Endothelial cell of umbilical vein (primary cell): ENCODE measurements at regions not wholly inside any gene's neighbourhood (a gene's known extent, or its start where the extent isn't known, plus 50 kb on each side); places are given as distances from the start of the nearest gene placed in this dataset.

ENCODE experiments used
- BruUV-seq: library from RNA; stranded (reverse); fragments of 400-500 nt; replicated peaks from 2 replicates; lab custom pipeline; 2021; lab: Mats Ljungman, UMichigan
- CTCF ChIA-PET: fragments of 300-600, 350-600 bp; sonication (Branson Sonifier 250); formaldehyde crosslinking; loops from one replicate; lab custom pipeline; 2021; ENCODE audit warnings: antibody characterized with exemption, inconsistent platforms; lab: Charles Lee
- POLR2A ChIA-PET: fragments of 300-600, 350-600 bp; sonication (Branson Sonifier 250); formaldehyde crosslinking; loops from one replicate; lab custom pipeline; 2021; ENCODE audit warnings: antibody characterized with exemption, inconsistent platforms; lab: Charles Lee
- DNase-seq: peaks from one replicate; pipeline ENCODE4 v3.0.0-alpha.2; 2011; ENCODE audit warnings: low read depth, low spot score
- FAIRE-seq: peaks from 2 replicates; lab custom pipeline; 2011; peaks lifted over from hg19 to GRCh38; lab: Jason Lieb, UNC
- H2AFZ ChIP-seq: 2 replicates; pipeline ENCODE4 v1.6.0; 2012; ENCODE audit warnings: low read depth, low read length, control low read depth, inconsistent platforms
- H3K27ac ChIP-seq: 2 replicates; pipeline ENCODE4 v1.5.1; 2011; ENCODE audit warnings: low read depth, mild to moderate bottlenecking, control low read depth, low read length, moderate library complexity; ENCODE audit not compliant: insufficient read depth
- H3K27me3 ChIP-seq, 2 experiments: 2 replicates each; pipeline versions ENCODE4 v1.6.0 to v1.6.1; 2011; ENCODE audit warnings: low read length in 2 of 2, mixed read lengths in 1 of 2; ENCODE audit not compliant: control insufficient read depth in 2 of 2, insufficient read depth in 2 of 2
- H3K36me3 ChIP-seq, 2 experiments: 2 replicates in 1 of 2; 3 replicates in 1 of 2; pipeline ENCODE4 v1.5.1; 2011; ENCODE audit warnings: low read length in 2 of 2, mild to moderate bottlenecking in 1 of 2, moderate library complexity in 1 of 2; ENCODE audit not compliant: control insufficient read depth in 2 of 2, insufficient read depth in 2 of 2; ENCODE audit errors: extremely low read depth in 1 of 2
- H3K4me1 ChIP-seq: 3 replicates; pipeline ENCODE4 v1.5.1; 2011; ENCODE audit warnings: mild to moderate bottlenecking, low read length; ENCODE audit not compliant: control insufficient read depth, insufficient read depth; ENCODE audit errors: extremely low read depth
- H3K4me2 ChIP-seq: 2 replicates; pipeline ENCODE4 v1.6.1; 2011; ENCODE audit warnings: low read length, control low read depth, mixed read lengths; ENCODE audit not compliant: insufficient read depth
- H3K4me3 ChIP-seq, 3 experiments: fragments of 200-600 bp in 1 of 3; sonication (generic), shearing (Covaris generic) in 1 of 3; replicated peaks in 1 of 3; 2 replicates each; pipeline ENCODE4 v1.5.1; 2011 to 2016; ENCODE audit warnings: control low read depth in 3 of 3, low read length in 3 of 3, mild to moderate bottlenecking in 2 of 3, inconsistent platforms in 1 of 3, low read depth in 1 of 3, moderate library complexity in 1 of 3; ENCODE audit not compliant: insufficient read depth in 1 of 3
- H3K79me2 ChIP-seq: 2 replicates; pipeline ENCODE4 v1.6.0; 2012; ENCODE audit warnings: low read length, inconsistent platforms; ENCODE audit not compliant: control insufficient read depth, insufficient read depth
- H3K9ac ChIP-seq: replicated peaks from 2 replicates; pipeline ENCODE3; 2011; ENCODE audit warnings: low read length, control low read depth; ENCODE audit not compliant: insufficient read depth; ENCODE audit errors: extremely low read depth
- H3K9me1 ChIP-seq: replicated peaks from 3 replicates; pipeline ENCODE4 v1.6.0; 2011; ENCODE audit warnings: mild to moderate bottlenecking, low read length; ENCODE audit not compliant: control insufficient read depth, insufficient read depth; ENCODE audit errors: extremely low read depth
- H3K9me3 ChIP-seq: replicated peaks from 2 replicates; pipeline ENCODE4 v1.5.1; 2012; ENCODE audit warnings: low read length, inconsistent platforms; ENCODE audit not compliant: control insufficient read depth, insufficient read depth
- H4K20me1 ChIP-seq: replicated peaks from 2 replicates; pipeline ENCODE3; 2011; ENCODE audit warnings: mild to moderate bottlenecking, low read length; ENCODE audit not compliant: control insufficient read depth, insufficient read depth; ENCODE audit errors: extremely low read depth
- EZH2 ChIP-seq: IDR thresholded peaks from 2 replicates; pipeline ENCODE4 v1.6.1; 2012; ENCODE audit warnings: borderline replicate concordance, low read depth, mild to moderate bottlenecking, moderate library complexity, low read length, inconsistent platforms; ENCODE audit not compliant: severe bottlenecking
- FOS ChIP-seq: IDR thresholded peaks from 2 replicates; pipeline ENCODE4 v1.6.1; 2011; ENCODE audit warnings: mild to moderate bottlenecking, low read length, moderate library complexity, borderline replicate concordance; ENCODE audit not compliant: insufficient read depth
- GATA2 ChIP-seq: IDR thresholded peaks from 2 replicates; pipeline ENCODE4 v1.7.0; 2011; ENCODE audit warnings: low read depth, mild to moderate bottlenecking, moderate library complexity, mixed read lengths, low read length; ENCODE audit not compliant: insufficient read length, insufficient read depth
- JUN ChIP-seq: IDR thresholded peaks from 2 replicates; pipeline ENCODE4 v1.6.1; 2011; ENCODE audit warnings: borderline replicate concordance, low read depth; ENCODE audit not compliant: insufficient read length, insufficient read depth
- MYC ChIP-seq: IDR thresholded peaks from one replicate; pipeline ENCODE4 v1.6.1; 2011; ENCODE audit warnings: mild to moderate bottlenecking, low read depth, low read length
- POLR2A ChIP-seq: IDR thresholded peaks from 2 replicates; pipeline ENCODE4 v1.6.1; 2012; ENCODE audit warnings: low read depth, mild to moderate bottlenecking, control low read depth, low read length
- POLR2AphosphoS5 ChIP-seq: IDR thresholded peaks from 2 replicates; pipeline ENCODE4 v1.6.1; 2012; ENCODE audit warnings: low read depth, mild to moderate bottlenecking, control low read depth, low read length, moderate library complexity; ENCODE audit not compliant: insufficient read depth
- dilution Hi-C: fragments of 300-500 bp; cut with MboI; formaldehyde crosslinking; loops from one replicate; pipeline ENCODE4 v1.15.0; 2019; ENCODE audit warnings: low sequenced_read_pairs; ENCODE audit not compliant: extremely low pct_ligation_motif_present
- intact Hi-C: fragments of 100-400 bp; cut with micrococcal nuclease; formaldehyde crosslinking; loops from one replicate; pipeline ENCODE4 v1.10.0; 2022
- TF ChIP-seq, protein P1 (sequence below), 2 donors: IDR thresholded peaks; 1 replicate in 1 of 2; 2 replicates in 1 of 2; pipeline ENCODE4 v1.5.1; 2011; ENCODE audit warnings: low read length in 2 of 2, mild to moderate bottlenecking in 2 of 2, moderate library complexity in 2 of 2, control low read depth in 1 of 2, inconsistent platforms in 1 of 2, low read depth in 1 of 2; ENCODE audit not compliant: insufficient read depth in 1 of 2; ENCODE audit errors: extremely low read depth in 1 of 2
- TF ChIP-seq, protein P2 (sequence below): IDR thresholded peaks from 2 replicates; pipeline ENCODE4 v1.6.1; 2011; ENCODE audit not compliant: insufficient read depth, insufficient read length

DNA sequence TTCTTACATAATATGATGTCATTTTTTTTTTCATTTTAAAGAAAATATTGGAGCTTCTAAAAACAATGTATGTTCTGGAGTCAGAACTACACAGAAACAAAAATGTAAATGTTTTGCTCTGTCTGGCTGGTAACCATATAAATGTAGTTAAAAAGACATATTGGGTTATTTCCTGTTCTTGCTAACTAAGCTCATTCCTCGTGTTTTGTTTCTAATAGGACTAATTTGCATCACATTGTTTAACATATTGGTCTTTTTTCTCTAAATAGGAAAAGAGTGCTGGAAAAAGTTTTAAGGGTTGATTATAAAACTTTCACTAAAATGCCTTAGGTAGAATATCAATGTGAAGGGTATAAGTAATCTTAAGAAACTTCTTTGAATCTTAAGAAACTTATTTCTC is 221.3 kb downstream of the SLC6A15 start:
- POLR2A ChIA-PET = no interaction called here
- H3K4me1 ChIP-seq = no peaks in the 10 kb centered on the region
- DNase-seq (no peak), FAIRE-seq (no peak)
- H3K27ac ChIP-seq = no peak overlapping the region
- CTCF ChIA-PET = interaction anchor here (1.0 to 1.5 kb wide), 2 partner anchors 9 to 18 kb away, joined by 3 read pairs; no protein-coding TSS in a partner anchor
- no peaks in the 10 kb centered on the region for H3K27me3 ChIP-seq
- no peak overlapping the region for H3K4me2 ChIP-seq
- H3K9ac ChIP-seq = no peak overlapping the region
- intact Hi-C loops (no loop called here), dilution Hi-C loops (no loop called here)
- no peaks in the 10 kb centered on the region for H3K9me3 ChIP-seq
- no peak overlapping the region for H2AFZ ChIP-seq
- BruUV-seq = no TSS peak
- no peaks in the 10 kb centered on the region for H4K20me1 ChIP-seq
- H3K36me3 ChIP-seq = no peaks in the 10 kb centered on the region
- H3K79me2 ChIP-seq = no peaks in the 10 kb centered on the region
- TF ChIP-seq POLR2AphosphoS5 = no peak
- TF ChIP-seq, protein P1, sequence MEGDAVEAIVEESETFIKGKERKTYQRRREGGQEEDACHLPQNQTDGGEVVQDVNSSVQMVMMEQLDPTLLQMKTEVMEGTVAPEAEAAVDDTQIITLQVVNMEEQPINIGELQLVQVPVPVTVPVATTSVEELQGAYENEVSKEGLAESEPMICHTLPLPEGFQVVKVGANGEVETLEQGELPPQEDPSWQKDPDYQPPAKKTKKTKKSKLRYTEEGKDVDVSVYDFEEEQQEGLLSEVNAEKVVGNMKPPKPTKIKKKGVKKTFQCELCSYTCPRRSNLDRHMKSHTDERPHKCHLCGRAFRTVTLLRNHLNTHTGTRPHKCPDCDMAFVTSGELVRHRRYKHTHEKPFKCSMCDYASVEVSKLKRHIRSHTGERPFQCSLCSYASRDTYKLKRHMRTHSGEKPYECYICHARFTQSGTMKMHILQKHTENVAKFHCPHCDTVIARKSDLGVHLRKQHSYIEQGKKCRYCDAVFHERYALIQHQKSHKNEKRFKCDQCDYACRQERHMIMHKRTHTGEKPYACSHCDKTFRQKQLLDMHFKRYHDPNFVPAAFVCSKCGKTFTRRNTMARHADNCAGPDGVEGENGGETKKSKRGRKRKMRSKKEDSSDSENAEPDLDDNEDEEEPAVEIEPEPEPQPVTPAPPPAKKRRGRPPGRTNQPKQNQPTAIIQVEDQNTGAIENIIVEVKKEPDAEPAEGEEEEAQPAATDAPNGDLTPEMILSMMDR (IDR thresholded peaks at IDR 0.05; ENCODE audit: extremely low read depth in 1 of 2, insufficient read depth in 1 of 2, low read depth in 1 of 2, low read length in 2 of 2) = no peak
- no peak for TF ChIP-seq GATA2
- TF ChIP-seq POLR2A = no peak
- TF ChIP-seq MYC = no peak
- no peaks in the 10 kb centered on the region for H3K9me1 ChIP-seq
- H3K4me3 ChIP-seq = no peak overlapping the region

DNA sequence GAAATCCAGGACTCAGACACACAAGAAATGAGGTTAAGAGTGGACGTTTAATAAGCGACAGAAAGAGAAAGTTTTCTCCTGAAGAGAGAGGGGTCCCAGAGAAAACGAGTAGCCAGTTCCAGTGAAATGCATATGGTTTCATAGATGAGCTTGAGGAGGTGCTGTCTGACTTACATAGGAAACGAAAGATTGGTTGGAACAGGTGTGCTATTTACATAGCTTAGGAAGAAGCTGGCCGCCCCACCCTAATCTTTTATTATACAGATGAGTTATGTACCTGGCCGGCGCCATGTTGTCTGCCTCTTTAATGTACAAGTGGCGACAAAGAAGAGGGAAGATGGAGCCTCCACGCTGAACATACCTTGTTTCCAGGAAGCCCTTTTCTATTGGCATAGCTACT is 223.0 kb downstream of the SLC6A15 start:
- Histone ChIP-seq H3K27me3 (no peaks in the 10 kb centered on the region), H3K9me1 (no peaks in the 10 kb centered on the region), H3K9ac (no peak overlapping the region), H3K4me3 (no peak overlapping the region), H2AFZ (no peak overlapping the region), H3K9me3 (no peaks in the 10 kb centered on the region), H3K36me3 (no peaks in the 10 kb centered on the region), H3K4me2 (no peak overlapping the region), H4K20me1 (no peaks in the 10 kb centered on the region), H3K27ac (no peak overlapping the region), H3K79me2 (no peaks in the 10 kb centered on the region), H3K4me1 (no peaks in the 10 kb centered on the region)
- POLR2A ChIA-PET = no interaction called here
- BruUV-seq = no TSS peak
- DNase-seq (no peak), FAIRE-seq (no peak)
- dilution Hi-C loops (no loop called here), intact Hi-C loops (no loop called here)
- CTCF ChIA-PET = interaction anchor here (0.9 to 1.5 kb wide), 2 partner anchors 20 to 59 kb away, joined by 3 read pairs; no protein-coding TSS in a partner anchor
- TF ChIP-seq, protein P1 (IDR thresholded peaks at IDR 0.05; ENCODE audit: extremely low read depth in 1 of 2, insufficient read depth in 1 of 2, low read depth in 1 of 2, low read length in 2 of 2) = no peak
- TF ChIP-seq POLR2AphosphoS5 = no peak
- TF ChIP-seq EZH2 = no peak
- no peak for TF ChIP-seq POLR2A
- no peak for TF ChIP-seq FOS
- TF ChIP-seq, protein P2, sequence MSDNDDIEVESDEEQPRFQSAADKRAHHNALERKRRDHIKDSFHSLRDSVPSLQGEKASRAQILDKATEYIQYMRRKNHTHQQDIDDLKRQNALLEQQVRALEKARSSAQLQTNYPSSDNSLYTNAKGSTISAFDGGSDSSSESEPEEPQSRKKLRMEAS = no peak
- no peak for TF ChIP-seq GATA2
- no peak for TF ChIP-seq MYC
- TF ChIP-seq JUN = no peak
